C1 segment of cervical spinal cord (tissue), 14 donors: ENCODE measurements at regions not wholly inside any gene's neighbourhood (a gene's known extent, or its start where the extent isn't known, plus 50 kb on each side); places are given as distances from the start of the nearest gene placed in this dataset.
"Not testable (repeated sequence)": the region's sequence is repeated elsewhere in the genome, so short reads cannot be mapped to it uniquely, and the experiment has no call there.

ENCODE experiments used
- DNase-seq, 14 donors: peaks; one replicate each; lab custom pipeline; 2025; lab: John Stamatoyannopoulos, UW

GRCh38 chr1:95518310-95518709 lies 284.3 kb downstream of the RWDD3 start:
- DNase-seq: no peak

DNA sequence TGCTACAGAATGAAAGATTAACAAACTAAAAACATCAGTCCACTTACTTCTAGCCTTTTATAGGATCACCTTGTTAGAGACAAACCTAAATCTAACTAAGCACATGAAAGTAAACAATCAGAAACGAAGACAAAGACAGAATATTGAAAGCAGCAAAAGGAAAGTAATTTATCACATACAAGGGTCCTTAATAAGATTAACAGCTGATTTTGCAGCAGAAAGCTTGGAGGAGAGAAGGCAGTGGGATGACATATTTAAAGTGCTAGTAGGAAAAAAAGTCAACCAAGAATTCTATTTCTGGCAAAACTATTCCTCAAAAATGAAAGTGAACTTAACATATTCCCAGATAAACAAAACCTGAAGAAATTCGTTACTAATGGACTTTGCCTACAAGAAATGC lies 286.4 kb downstream of the RWDD3 start:
- DNase-seq: no peak

GRCh38 chr1:95532335-95532734 lies 298.3 kb downstream of the RWDD3 start:
- DNase-seq: peak in 1 of 14 donors; percentile 0

GRCh38 chr1:95534985-95535384 lies 301.0 kb downstream of the RWDD3 start:
- DNase-seq: no peak

DNA sequence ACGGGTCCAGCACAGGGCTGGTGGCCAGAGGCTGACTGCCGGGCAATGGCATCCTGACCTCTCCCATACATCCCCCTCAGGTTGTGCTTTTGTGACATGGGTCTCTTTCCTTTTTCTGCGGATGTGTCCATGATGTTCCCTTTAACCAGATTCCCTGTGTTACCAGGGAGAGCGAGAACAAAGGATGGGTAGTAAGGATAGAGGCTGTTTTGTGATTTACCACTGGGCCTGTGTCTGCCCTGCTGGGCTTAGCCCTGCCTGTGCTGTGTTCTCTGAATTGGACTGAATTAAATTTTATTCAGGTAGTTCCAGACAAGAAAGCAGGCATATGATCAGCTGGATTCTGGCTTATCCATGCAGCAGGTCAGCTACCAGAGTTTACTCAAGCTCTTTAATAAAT lies 301.6 kb downstream of the RWDD3 start:
- no peak for DNase-seq

DNA sequence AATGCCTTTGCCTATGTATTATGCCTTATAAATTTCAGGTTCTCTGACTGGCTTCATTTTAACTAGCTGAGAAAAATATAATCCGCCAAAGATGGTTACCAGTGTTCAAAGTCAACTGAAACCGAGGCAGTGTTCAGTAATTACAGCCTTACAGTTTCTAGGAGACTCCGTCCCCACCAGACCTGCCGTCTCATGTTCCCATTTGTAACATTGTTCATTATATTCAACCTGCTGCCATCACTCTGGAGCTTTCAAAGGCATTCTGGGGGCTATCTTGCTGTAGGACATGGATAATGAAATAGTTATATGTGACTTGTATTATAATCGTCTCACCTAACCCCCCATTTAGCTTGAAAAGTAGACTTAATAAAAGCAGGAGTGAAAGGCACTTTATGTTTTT lies 302.5 kb downstream of the RWDD3 start:
- DNase-seq: no peak

DNA sequence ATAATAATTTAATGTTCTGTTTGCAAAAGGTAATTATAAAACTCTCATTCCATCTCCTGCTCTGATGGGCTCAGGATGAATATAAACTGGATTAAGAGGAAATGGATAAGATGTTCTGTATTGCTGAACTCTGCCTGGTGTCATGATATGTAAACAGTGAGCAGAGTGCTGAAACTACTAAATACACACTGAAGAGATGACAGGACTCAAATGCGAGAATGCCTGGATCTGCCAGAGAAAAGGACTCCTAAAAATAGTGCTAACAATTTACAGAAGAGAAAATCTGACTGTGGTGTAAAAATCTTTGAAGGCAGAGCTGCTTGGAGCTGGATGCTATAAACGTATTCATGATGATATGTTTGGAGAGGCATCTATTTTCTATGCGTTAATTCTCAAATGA lies 303.2 kb downstream of the RWDD3 start:
- DNase-seq: no peak

DNA sequence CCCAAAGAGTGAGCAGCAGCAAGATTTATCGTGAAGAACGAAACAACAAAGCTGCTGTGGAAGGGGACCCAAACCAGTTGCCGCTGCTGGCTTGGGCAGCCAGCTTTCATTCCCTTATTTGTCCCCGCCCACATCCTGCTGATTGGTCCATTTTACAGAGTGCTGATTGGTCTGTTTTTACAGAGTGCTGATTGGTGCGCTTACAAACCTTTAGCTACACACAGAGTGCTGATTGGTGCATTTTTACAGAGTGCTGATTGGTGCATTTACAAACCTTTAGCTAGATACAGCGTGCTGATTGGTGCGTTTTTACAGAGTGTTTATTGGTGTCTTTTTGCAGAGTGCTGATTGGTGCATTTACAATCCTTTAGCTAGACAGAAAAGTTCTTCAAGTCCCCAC lies 304.2 kb downstream of the RWDD3 start:
- DNase-seq: not testable (repeated sequence)

DNA sequence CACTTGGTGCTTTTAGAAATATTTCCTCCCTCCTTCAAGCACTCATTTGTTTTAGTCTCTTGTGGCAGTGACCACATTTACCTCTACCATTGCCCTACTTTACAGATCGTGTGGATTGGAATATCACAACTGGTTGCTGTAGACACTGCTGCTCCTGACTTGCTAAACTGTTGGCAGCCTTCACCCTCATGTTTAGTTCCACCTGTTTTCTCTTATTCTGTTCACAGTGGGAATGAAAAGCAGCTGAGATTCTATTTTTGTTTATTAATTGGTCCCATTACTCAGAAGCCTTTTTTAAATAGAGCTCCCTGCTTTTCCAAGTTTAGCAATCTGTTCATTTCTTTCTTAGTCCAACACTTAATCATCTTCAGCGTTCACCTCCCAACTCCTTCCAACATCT lies 308.9 kb downstream of the RWDD3 start:
- DNase-seq: no peak

DNA sequence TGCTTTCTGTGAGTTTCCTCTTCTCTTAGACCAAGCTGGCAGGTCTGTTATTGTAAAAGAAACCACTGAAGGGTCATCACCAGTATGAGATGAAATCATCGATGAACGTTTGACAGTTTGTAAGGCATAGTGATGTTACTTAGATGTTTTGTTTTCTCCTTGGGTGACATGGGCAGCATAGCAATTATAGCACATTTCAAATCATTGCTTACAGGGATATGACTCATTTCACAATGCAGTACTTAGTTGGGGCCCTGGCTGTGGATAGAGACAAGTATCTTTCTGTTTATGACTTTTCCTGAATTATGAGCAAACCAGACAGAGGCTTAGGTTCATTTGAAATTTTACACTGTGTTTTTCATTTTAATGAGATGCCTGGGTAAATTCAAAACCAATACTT lies 313.0 kb downstream of the RWDD3 start:
- DNase-seq: no peak

GRCh38 chr1:95548211-95548610 lies 314.2 kb downstream of the RWDD3 start:
- no peak for DNase-seq

- no peak for DNase-seq
Observed at GRCh38 chr1:95551201-95551600, 317.2 kb downstream of the RWDD3 start.

- DNase-seq: no peak
Observed at GRCh38 chr1:95553595-95553994, 319.6 kb downstream of the RWDD3 start.

DNA sequence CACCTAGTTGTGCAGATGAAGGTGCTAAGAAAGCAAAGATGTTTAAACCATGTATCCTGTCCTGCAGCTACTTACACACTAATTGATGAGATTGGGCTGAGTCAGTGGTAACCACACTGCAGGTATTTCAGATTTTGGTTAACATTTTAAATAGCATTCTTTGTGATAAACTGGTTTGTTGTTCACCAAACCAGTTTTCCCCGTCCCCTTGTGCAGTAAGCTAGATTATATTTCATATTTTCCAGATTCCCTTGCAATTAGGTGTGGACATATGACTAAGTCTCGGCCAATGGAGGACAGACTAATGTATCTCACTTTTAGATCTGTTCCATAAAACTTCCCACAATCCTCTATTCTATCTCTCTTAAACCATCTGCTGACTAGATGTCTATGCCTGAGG lies 320.4 kb downstream of the RWDD3 start:
- DNase-seq: no peak

DNA sequence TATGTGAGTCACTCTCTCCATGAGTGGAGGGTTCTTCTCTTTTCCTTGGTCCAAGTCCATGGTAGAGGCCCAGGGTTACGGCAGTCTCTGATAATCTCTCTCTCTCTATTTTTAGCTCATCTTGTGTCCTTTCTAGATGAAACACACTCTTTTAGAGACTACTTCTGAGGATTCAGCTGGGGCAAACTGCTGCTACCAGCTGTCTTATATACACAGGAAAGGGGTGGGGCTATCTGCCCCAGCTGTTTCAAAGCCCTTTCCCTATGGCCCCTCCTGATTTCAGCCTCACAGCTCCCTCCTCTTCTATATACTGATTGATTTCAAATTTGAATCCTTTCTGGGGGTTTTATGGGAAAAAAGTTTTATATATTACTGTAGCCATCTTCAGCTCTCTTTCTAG lies 324.8 kb downstream of the RWDD3 start:
- DNase-seq: no peak

GRCh38 chr1:95561346-95561745 lies 327.3 kb downstream of the RWDD3 start:
- no peak for DNase-seq

DNA sequence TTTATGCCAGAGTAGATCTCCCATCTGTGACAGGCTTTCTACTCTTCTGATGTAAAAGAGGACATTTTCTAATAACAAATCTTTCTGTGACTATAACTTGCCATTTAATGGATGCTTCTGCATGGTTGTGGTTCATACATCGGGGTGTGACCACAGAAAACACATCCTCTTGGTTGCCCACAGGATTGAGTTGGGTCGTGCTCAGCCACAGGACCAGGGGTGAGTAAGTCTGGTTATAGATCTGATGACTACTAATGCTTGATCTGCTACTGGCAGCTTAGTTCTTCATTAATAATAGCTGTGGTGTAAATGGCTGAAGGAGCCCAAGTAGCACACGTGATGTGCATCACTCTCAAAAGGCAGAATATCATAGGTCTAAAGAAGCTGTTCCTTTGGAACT lies 328.2 kb downstream of the RWDD3 start:
- DNase-seq: no peak

DNA sequence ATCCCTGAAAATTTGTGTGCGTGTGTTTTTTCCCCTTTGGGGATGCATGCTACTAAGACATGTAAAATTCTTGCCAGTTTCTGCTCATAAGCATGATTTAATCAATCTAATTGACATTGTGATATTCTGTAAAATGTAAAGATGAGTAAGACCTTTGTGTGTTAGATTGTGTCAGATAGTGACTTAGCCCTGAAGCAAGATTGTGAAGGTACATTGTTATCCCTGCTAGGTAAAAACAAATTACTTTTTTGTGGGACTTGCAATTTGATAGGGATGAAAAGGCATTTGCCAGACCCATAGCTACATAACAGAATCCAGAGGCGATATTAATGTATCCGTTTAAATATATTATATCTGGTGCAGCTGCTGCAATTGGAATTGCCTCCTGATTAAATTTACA lies 338.0 kb downstream of the RWDD3 start:
- DNase-seq: no peak

DNA sequence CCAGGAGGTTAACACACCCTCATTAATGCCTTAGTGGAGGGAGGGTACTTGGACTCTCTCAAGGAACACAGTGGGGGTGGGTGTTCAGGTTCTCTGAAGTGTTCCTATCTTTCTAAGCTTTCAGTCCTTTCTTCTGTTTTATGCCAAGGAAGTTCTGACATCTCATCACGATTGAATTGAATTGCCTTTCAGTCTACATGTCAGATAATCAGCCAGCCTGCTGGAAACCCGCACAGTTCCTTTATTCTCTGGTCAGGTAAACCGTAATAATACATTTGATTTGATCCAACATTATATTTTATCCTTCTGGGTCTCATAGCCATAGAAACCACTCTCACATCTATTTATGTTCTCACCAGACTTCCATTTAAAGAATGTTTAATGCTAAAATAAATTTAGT lies 339.0 kb downstream of the RWDD3 start:
- DNase-seq: no peak

DNA sequence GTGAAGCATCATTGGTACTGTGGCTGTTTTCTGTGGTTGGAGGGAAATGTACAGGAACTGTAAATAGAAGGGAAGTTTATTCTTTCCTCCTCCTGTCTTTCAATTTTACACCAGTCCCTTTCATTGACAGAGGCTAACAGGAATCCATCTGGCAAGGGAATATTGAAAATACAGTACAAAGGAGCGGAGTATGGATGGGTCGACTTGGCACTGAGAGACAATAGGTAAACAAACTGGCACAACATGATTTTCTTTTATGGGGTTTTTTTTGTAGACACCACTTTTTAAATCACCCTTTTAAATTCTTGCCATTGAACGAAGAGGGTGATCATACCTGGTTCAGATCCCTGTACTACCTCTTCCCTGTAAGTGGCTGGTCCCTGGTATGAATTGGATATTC lies 341.3 kb downstream of the RWDD3 start:
- DNase-seq: no peak

DNA sequence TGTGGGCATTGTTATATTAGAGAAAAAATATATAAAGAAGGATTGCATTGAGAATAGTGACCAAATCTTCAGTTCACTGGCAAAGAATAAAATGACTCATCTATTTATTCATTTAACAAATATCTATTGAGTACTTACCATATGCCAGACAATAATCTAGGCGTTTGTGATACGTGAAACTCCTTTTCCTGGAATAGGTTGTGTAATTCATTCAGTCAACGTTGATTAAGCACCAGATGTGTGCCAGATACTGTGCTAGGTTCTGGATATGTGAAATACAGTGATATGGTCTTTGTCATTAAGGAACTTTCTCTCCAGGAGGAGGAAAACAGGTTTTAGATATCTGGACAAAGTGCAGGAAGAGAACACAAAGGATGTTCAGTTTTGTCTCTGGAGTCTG lies 344.5 kb downstream of the RWDD3 start:
- DNase-seq: no peak

GRCh38 chr1:95582191-95582590 lies 348.2 kb downstream of the RWDD3 start:
- DNase-seq: no peak

DNA sequence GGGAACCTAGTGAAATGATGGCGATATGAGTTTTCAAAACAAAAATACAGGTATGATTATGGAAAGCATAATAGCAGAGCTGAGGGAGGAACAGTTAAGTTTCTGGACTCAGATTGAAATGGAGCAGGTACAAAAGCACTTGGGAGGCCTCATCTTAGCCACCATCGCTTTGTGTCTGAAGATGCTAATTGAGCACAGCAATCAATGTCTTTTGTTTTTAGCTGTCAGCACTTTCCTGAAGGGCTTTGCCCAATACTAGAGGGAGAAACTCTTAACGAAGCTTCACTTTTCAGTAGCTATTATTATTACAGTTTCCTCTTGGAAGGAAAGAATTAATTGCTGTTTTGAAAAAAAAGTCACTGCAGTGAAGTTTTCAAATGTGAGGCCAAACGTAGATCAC lies 348.7 kb downstream of the RWDD3 start:
- DNase-seq: no peak

DNA sequence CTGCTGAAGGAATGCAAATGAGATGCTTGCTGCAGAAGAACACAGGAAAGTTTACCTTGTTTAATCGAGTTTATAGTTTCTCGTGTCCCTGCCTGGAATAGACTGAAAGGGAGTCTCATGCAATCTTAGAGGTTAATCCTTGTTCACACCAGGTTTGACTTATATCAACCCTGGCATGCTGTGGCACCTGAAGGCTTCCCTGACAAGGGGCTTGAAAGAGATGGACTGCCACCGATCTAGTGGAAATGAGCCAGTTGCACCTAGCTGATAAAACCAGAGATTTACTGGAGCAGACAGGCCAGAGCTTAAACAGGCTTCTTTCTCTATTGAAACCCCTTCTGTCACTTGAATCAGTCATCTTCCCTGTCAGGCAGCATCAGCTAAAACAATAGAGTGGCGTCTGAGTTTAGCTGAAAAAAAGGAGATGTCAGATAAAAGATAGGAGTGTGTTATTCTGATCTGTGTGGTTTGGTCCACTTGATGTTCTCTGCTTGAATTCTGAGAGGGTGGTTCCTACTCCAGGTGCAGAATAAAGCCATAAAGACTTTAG lies 349.7 kb downstream of the RWDD3 start:
- no peak for DNase-seq

DNA sequence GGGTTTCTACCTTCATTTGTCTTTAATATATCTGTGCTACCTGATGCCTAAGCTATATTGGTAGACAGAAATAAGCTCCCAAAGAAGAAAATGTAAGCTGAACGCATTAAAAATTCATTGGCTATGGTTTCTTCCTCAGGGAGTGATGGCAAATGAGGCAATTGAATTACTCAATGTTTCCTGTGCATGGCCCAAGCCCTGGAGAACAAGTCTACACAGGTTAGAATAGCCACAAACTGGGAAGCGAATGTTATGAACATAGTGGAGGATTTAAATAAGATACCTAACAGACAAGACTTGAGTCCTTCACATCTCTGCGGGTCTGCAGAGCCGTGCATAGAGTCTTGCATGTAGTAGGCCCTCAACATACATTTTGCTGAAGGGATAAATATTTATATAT lies 350.3 kb downstream of the RWDD3 start:
- no peak for DNase-seq
